OCI-LY1 (cell line): ENCODE measurements at regions not wholly inside any gene's neighbourhood (a gene's known extent, or its start where the extent isn't known, plus 50 kb on each side); places are given as distances from the start of the nearest gene placed in this dataset.

Experiments
- H2AFZ ChIP-seq: fragments of 200-600 bp; sonication (generic), shearing (Covaris generic); 2 replicates; pipeline ENCODE4 v1.6.0; 2014; ENCODE audit warnings: antibody characterized with exemption, mild to moderate bottlenecking, low read length
- H3F3A ChIP-seq: fragments of 200-600 bp; sonication (generic), shearing (Covaris generic); 2 replicates; pipeline ENCODE4 v1.6.0; 2014; ENCODE audit warnings: mild to moderate bottlenecking, antibody characterized with exemption, low read length, moderate library complexity; ENCODE audit not compliant: insufficient read depth
- H3K27ac ChIP-seq: fragments of 200-600 bp; sonication (generic); 2 replicates; pipeline ENCODE4 v1.5.1; 2014; ENCODE audit warnings: low read length, mixed run types, mild to moderate bottlenecking, low read depth; ENCODE audit not compliant: poor library complexity, severe bottlenecking
- H3K27me3 ChIP-seq: fragments of 200-600 bp; sonication (generic); 2 replicates; pipeline ENCODE4 v1.6.0; 2014; ENCODE audit warnings: antibody characterized with exemption, mild to moderate bottlenecking, low read length, moderate library complexity; ENCODE audit not compliant: insufficient read depth
- H3K36me3 ChIP-seq: fragments of 200-600 bp; sonication (generic); 2 replicates; pipeline ENCODE4 v1.6.1; 2014; ENCODE audit warnings: mild to moderate bottlenecking, antibody characterized with exemption, low read length, moderate library complexity, mixed read lengths; ENCODE audit not compliant: insufficient read depth
- H3K4me1 ChIP-seq: fragments of 200-600 bp; sonication (generic); 2 replicates; pipeline ENCODE4 v1.5.1; 2014; ENCODE audit warnings: mild to moderate bottlenecking, low read length, moderate library complexity; ENCODE audit not compliant: insufficient read depth, severe bottlenecking
- H3K4me2 ChIP-seq: fragments of 200-600 bp; sonication (generic), shearing (Covaris generic); 2 replicates; pipeline ENCODE4 v1.6.1; 2014; ENCODE audit warnings: low read length
- H3K4me3 ChIP-seq: fragments of 200-600 bp; sonication (generic); 2 replicates; pipeline ENCODE4 v1.5.1; 2014; ENCODE audit warnings: low read length, low read depth, mild to moderate bottlenecking, mixed read lengths; ENCODE audit not compliant: poor library complexity, severe bottlenecking
- H3K79me2 ChIP-seq: fragments of 200-600 bp; shearing (Covaris generic); 2 replicates; pipeline ENCODE4 v1.6.1; 2016; ENCODE audit warnings: mixed run types, low read length, mixed read lengths; ENCODE audit not compliant: insufficient read depth
- H3K9ac ChIP-seq: fragments of 200-600 bp; sonication (generic), shearing (Covaris generic); 2 replicates; pipeline ENCODE4 v1.6.1; 2014; ENCODE audit warnings: mild to moderate bottlenecking, low read length, mixed read lengths
- H3K9me2 ChIP-seq: fragments of 200-600 bp; sonication (generic), shearing (Covaris generic); 2 replicates; pipeline ENCODE4 v1.6.1; 2014; ENCODE audit warnings: low read depth, mild to moderate bottlenecking, low read length, mixed read lengths
- H3K9me3 ChIP-seq: fragments of 200-600 bp; shearing (Covaris generic); 2 replicates; pipeline ENCODE4 v1.6.1; 2014; ENCODE audit warnings: low read length, mixed read lengths
- H4K20me1 ChIP-seq: fragments of 200-600 bp; sonication (generic), shearing (Covaris generic); 2 replicates; pipeline ENCODE4 v1.6.0; 2016; ENCODE audit warnings: mild to moderate bottlenecking, low read length; ENCODE audit not compliant: insufficient read depth
- CTCF ChIP-seq: fragments of 200-600 bp; sonication (generic), shearing (Covaris generic); IDR thresholded peaks from 2 replicates; pipeline ENCODE4 v1.5.1; 2017; ENCODE audit warnings: mild to moderate bottlenecking, antibody characterized with exemption, low read length, moderate library complexity, mixed read lengths
- EZH2 ChIP-seq: fragments of 200-600 bp; sonication (generic), shearing (Covaris generic); IDR thresholded peaks from 2 replicates; pipeline ENCODE4 v1.8.0; 2017; ENCODE audit warnings: borderline replicate concordance, mixed run types, mild to moderate bottlenecking, antibody characterized with exemption, low read length, moderate library complexity, mixed read lengths

- no peaks in the 10 kb centered on the region for H3K79me2 ChIP-seq
- no peak for TF ChIP-seq EZH2
- no peak for TF ChIP-seq CTCF
- no peaks in the 10 kb centered on the region for H3K9me3 ChIP-seq
- H3K9me2 ChIP-seq: no peaks in the 10 kb centered on the region
- H4K20me1 ChIP-seq: no peaks in the 10 kb centered on the region
- no peak overlapping the region for H3K4me2 ChIP-seq
- no peak overlapping the region for H3K27ac ChIP-seq
- no peaks in the 10 kb centered on the region for H3F3A ChIP-seq
- H3K4me1 ChIP-seq: no peaks in the 10 kb centered on the region
- no peak overlapping the region for H3K9ac ChIP-seq
- no peak overlapping the region for H2AFZ ChIP-seq
- H3K4me3 ChIP-seq: no peak overlapping the region
- no peaks in the 10 kb centered on the region for H3K36me3 ChIP-seq
- no peaks in the 10 kb centered on the region for H3K27me3 ChIP-seq
Observed at GRCh38 chr4:29311247-29311646, 1408.9 kb upstream of the PCDH7 start.

GRCh38 chr4:29319663-29320340 is 1400.4 kb upstream of the PCDH7 start:
- no peaks in the 10 kb centered on the region for H4K20me1 ChIP-seq
- TF ChIP-seq EZH2 (no peak), CTCF (no peak)
- H3F3A ChIP-seq: no peaks in the 10 kb centered on the region
- no peak overlapping the region for H3K4me2 ChIP-seq
- H3K36me3 ChIP-seq: no peaks in the 10 kb centered on the region
- H3K9me3 ChIP-seq: no peaks in the 10 kb centered on the region
- no peaks in the 10 kb centered on the region for H3K9me2 ChIP-seq
- H3K4me1 ChIP-seq: no peaks in the 10 kb centered on the region
- H2AFZ ChIP-seq: no peak overlapping the region
- H3K27me3 ChIP-seq: no peaks in the 10 kb centered on the region
- no peak overlapping the region for H3K27ac ChIP-seq
- no peak overlapping the region for H3K9ac ChIP-seq
- H3K4me3 ChIP-seq: no peak overlapping the region
- H3K79me2 ChIP-seq: no peaks in the 10 kb centered on the region

DNA sequence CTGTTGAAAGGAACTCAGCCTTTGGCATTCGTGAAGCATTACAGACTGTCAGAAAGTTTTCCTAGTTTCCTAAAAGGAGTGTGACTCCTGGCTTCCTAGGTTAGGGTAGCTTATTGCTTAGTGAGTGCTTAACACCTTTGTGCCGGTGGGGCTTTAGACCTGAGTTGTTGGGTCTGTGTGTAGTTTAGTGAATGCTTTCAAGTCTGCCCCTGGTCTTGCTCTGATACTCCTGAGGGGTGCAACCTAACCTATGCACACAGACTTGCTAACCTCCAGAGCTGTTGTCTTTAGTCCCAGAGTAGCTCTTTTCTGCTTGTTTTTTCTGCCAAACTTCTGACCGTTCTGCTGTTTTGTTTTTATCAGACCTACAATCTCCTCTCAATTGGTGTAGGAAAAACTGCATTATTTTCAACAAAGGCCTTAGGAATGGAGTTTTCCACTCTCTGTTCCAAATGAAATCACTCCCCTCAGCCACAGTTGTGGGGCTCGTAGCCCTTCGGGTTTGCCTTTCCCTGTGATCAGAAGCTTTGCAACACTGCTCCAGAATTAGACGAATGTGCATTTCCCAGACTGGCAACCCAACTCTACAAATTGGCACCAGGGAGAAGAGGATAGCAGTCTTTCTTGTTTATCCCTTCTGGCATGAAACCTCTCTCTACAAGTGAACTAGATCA is 1399.1 kb upstream of the PCDH7 start:
- TF ChIP-seq EZH2 (no peak), CTCF (no peak)
- Histone ChIP-seq H3K9me2 (no peaks in the 10 kb centered on the region), H2AFZ (no peak overlapping the region), H3K79me2 (no peaks in the 10 kb centered on the region), H3K4me1 (no peaks in the 10 kb centered on the region), H3K9ac (no peak overlapping the region), H3F3A (no peaks in the 10 kb centered on the region), H3K4me2 (no peak overlapping the region), H3K36me3 (no peaks in the 10 kb centered on the region), H3K9me3 (no peaks in the 10 kb centered on the region), H4K20me1 (no peaks in the 10 kb centered on the region), H3K27me3 (no peaks in the 10 kb centered on the region), H3K27ac (no peak overlapping the region), H3K4me3 (no peak overlapping the region)
